ENCODE measurements at regions not wholly inside any gene's neighbourhood (a gene's known extent, or its start where the extent isn't known, plus 50 kb on each side); places are given as distances from the start of the nearest gene placed in this dataset.

GRCh38 chr4:184283659-184284335, 66.1 kb upstream of the ENPP6 start:
- Histone ChIP-seq H3K27me3 (ENCODE audit: insufficient read depth in 3 of 3, low read length in 2 of 3) (no peaks in the 10 kb centered on the region), H3K36me3 (ENCODE audit: insufficient read depth in 1 of 2, low read depth in 1 of 2) (no peaks in the 10 kb centered on the region), H3K4me1 (peaks cover 11% of the 10 kb centered on the region), H3K4me3 (peak overlapping the region; percentile 29), H3K9me3 (no peaks in the 10 kb centered on the region), H3K27ac (no peak overlapping the region)
- no peak for ATAC-seq
- TF ChIP-seq CTCF (IDR thresholded peaks at IDR 0.05), result no peak
- intact Hi-C loops (cut with DNase I), result loop anchor here in 1 of 2 donors (5.0 kb wide), 1 partner anchor 254 kb away; no protein-coding TSS in a partner anchor
- 65 to 69% (median 69%) methylated on average over 28 of the region's 28 CpGs for WGBS, 3 donors
- no peak for DNase-seq

- peaks cover 10% of the 10 kb centered on the region for H3K4me1 ChIP-seq
- no peak for ATAC-seq
- H3K27ac ChIP-seq, result no peak overlapping the region
- H3K27me3 ChIP-seq (ENCODE audit: insufficient read depth in 3 of 3, low read length in 2 of 3), result no peaks in the 10 kb centered on the region
- no peak for TF ChIP-seq CTCF (IDR thresholded peaks at IDR 0.05)
- DNase-seq, result no peak
- 64 to 84% (median 70%) methylated on average over 9 of the region's 9 CpGs for WGBS, 3 donors
- intact Hi-C loops (cut with DNase I), result loop anchor here in 1 of 2 donors (5.0 kb wide), 1 partner anchor 254 kb away; no protein-coding TSS in a partner anchor
- no peaks in the 10 kb centered on the region for H3K36me3 ChIP-seq (ENCODE audit: insufficient read depth in 1 of 2, low read depth in 1 of 2)
- no peak overlapping the region for H3K4me3 ChIP-seq
- H3K9me3 ChIP-seq, result no peaks in the 10 kb centered on the region
Observed at GRCh38 chr4:184282895-184283654, 65.4 kb upstream of the ENPP6 start.

DNA sequence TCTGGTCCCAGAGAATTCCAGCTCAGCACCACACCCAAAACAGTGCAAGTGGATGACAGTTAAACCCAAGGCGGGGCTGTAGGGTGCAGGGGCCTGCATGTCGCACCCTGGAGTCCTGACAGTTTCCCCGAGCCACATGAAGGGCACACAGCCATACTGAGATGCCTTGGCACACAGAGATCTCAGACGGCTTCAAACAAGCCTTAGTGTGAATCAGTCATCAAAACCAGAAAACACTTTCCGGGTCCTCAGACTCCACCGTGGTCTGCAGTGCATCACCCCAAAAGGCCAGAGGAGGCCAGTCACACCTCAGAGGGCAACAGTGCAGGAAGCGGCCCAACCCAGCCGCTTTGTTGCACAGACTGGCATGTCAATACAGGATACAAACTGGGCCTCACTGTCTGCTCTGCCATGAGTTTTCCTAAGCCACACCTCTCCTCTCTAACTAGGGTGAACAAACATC, 64.6 kb upstream of the ENPP6 start:
- TF ChIP-seq CTCF (IDR thresholded peaks at IDR 0.05), result no peak
- Histone ChIP-seq H3K9me3 (no peaks in the 10 kb centered on the region), H3K27ac (no peak overlapping the region), H3K4me3 (no peak overlapping the region), H3K36me3 (ENCODE audit: insufficient read depth in 1 of 2, low read depth in 1 of 2) (no peaks in the 10 kb centered on the region), H3K27me3 (ENCODE audit: insufficient read depth in 3 of 3, low read length in 2 of 3) (no peaks in the 10 kb centered on the region), H3K4me1 (peaks cover 2% of the 10 kb centered on the region)
- no peak for DNase-seq
- WGBS, 3 donors, result 51 to 62% (median 53%) methylated on average over 8 of the region's 8 CpGs
- peak in 2 of 4 donors; percentile 58 to 71 for ATAC-seq
- intact Hi-C loops (cut with DNase I), result loop anchor here in 1 of 2 donors (5.0 kb wide), 1 partner anchor 255 kb away; no protein-coding TSS in a partner anchor

DNA sequence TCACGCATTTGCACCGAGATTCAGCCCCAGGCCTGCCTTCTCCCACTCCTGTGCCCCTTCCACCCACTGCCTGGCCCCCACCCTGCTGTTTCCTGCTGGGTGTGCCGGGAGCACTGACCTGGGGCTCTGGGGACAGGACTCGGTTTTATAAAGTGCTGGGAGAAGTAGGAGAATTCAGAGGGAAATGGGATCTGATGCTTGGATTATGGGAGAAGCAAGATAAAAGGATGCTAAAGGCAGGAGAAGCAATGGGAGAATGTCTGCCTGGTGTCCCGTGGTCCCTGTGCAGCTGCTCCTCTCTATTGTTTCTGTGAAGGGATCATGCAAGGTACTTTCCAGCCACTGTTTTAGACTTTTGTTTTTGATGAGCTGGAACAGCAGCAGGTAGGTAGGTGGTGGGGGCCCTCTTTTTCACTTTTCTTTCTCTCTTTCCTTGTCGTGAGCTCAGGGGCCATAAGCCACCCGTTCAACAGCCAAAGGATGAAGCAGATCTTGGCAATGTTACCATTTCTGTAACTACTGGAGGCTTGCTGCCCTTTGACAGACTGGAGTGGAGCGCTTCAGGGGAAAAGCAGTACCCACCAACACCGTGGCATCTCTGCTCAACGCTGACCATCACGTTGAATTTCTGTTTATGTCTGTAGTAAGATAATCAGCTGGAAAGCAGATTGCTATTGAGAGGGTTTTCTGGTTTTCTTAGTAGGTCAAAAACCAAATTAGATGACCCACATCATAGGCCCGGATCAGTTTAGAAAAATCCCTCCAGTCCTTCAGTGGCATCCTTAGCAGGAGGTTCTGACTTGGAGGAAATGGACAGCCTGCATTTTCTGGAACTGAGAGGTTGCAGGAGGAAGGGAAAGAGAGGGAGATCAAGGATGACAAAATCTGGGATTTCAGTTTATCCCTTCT, 63.8 kb upstream of the ENPP6 start:
- Histone ChIP-seq H3K27me3 (ENCODE audit: insufficient read depth in 3 of 3, low read length in 2 of 3) (no peaks in the 10 kb centered on the region), H3K4me3 (no peak overlapping the region), H3K9me3 (no peaks in the 10 kb centered on the region), H3K36me3 (ENCODE audit: insufficient read depth in 1 of 2, low read depth in 1 of 2) (no peaks in the 10 kb centered on the region), H3K27ac (no peak overlapping the region), H3K4me1 (no peaks in the 10 kb centered on the region)
- TF ChIP-seq CTCF (IDR thresholded peaks at IDR 0.05), result no peak
- 70% methylated on average over 12 of the region's 12 CpGs for WGBS, 3 donors
- no peak for DNase-seq
- intact Hi-C loops (cut with DNase I), result loop anchor here in 1 of 2 donors (5.0 kb wide), 1 partner anchor 256 kb away; no protein-coding TSS in a partner anchor
- ATAC-seq, result no peak
